PC-9 (cell line): ENCODE measurements at regions not wholly inside any gene's neighbourhood (a gene's known extent, or its start where the extent isn't known, plus 50 kb on each side); places are given as distances from the start of the nearest gene placed in this dataset.

Experiments used
- BruUV-seq: library from RNA; stranded (reverse); fragments of 400-500 nt; replicated peaks from 2 replicates; lab custom pipeline; 2021; lab: Mats Ljungman, UMichigan
- CTCF ChIA-PET: fragments of 300-600 bp; sonication (Branson Sonifier 250); formaldehyde crosslinking; loops from one replicate; lab custom pipeline; 2022; ENCODE audit warnings: antibody characterized with exemption; lab: Charles Lee
- POLR2A ChIA-PET: fragments of 300-600 bp; sonication (Branson Sonifier 250); formaldehyde crosslinking; loops from one replicate; lab custom pipeline; 2022; ENCODE audit warnings: antibody characterized with exemption; ENCODE audit not compliant: unreplicated experiment; lab: Charles Lee
- DNase-seq, 2 experiments: peaks; one replicate each; pipeline versions ENCODE4 v3.0.0 to v3.0.0-alpha.2; 2015 to 2022; ENCODE audit warnings: mixed read lengths in 1 of 2
- H2AFZ ChIP-seq: fragments of 200-600 bp; sonication (generic); 2 replicates; pipeline ENCODE4 v1.8.1; 2017; ENCODE audit warnings: antibody characterized with exemption
- H3F3A ChIP-seq: fragments of 200-600 bp; sonication (generic); 2 replicates; pipeline ENCODE4 v1.8.1; 2017; ENCODE audit warnings: antibody characterized with exemption, mild to moderate bottlenecking, low read depth; ENCODE audit not compliant: insufficient read depth
- H3K27ac ChIP-seq: fragments of 200-600 bp; sonication (generic); 2 replicates; pipeline ENCODE4 v1.6.1; 2016; ENCODE audit warnings: mixed run types
- H3K27me3 ChIP-seq: fragments of 200-600 bp; sonication (generic); 2 replicates; pipeline ENCODE4 v1.6.1; 2016; ENCODE audit warnings: low read depth, mixed run types; ENCODE audit not compliant: insufficient read depth
- H3K36me3 ChIP-seq: fragments of 200-600 bp; sonication (generic); 2 replicates; pipeline ENCODE4 v1.6.1; 2016; ENCODE audit warnings: low read depth, mixed run types
- H3K4me1 ChIP-seq: fragments of 200-600 bp; sonication (generic); replicated peaks from 2 replicates; pipeline ENCODE4 v1.6.1; 2016; ENCODE audit warnings: mixed run types; ENCODE audit not compliant: insufficient read depth
- H3K4me2 ChIP-seq: fragments of 200-600 bp; sonication (generic); 2 replicates; pipeline ENCODE4 v1.6.1; 2017; ENCODE audit warnings: mixed run types
- H3K4me3 ChIP-seq: fragments of 200-600 bp; sonication (generic); 2 replicates; pipeline ENCODE4 v1.6.1; 2016; ENCODE audit warnings: mixed run types
- H3K79me2 ChIP-seq: fragments of 200-600 bp; sonication (generic); 2 replicates; pipeline ENCODE4 v1.6.1; 2017; ENCODE audit warnings: low read depth, mixed run types
- H3K9me2 ChIP-seq: fragments of 200-600 bp; sonication (generic); 2 replicates; pipeline ENCODE4 v1.8.1; 2017; ENCODE audit warnings: mild to moderate bottlenecking; ENCODE audit not compliant: insufficient read depth
- H3K9me3 ChIP-seq: fragments of 200-600 bp; sonication (generic); 2 replicates; pipeline ENCODE4 v1.8.1; 2016; ENCODE audit warnings: low read depth; ENCODE audit not compliant: insufficient read depth
- H4K20me1 ChIP-seq: fragments of 200-600 bp; sonication (generic); 2 replicates; pipeline ENCODE4 v1.8.1; 2017; ENCODE audit not compliant: insufficient read depth
- CTCF ChIP-seq: fragments of 200-600 bp; sonication (generic); conservative IDR thresholded peaks from 2 replicates; pipeline ENCODE4 v1.6.1; 2017; ENCODE audit warnings: mixed run types, antibody characterized with exemption, mild to moderate bottlenecking, moderate library complexity
- EZH2 ChIP-seq: fragments of 200-600 bp; sonication (generic); IDR thresholded peaks from 2 replicates; pipeline ENCODE4 v1.8.0; 2017; ENCODE audit warnings: antibody characterized with exemption, low read depth
- intact Hi-C: fragments of 100-400 bp; cut with micrococcal nuclease; formaldehyde crosslinking; loops from one replicate; pipeline ENCODE4 v1.10.0; 2022; ENCODE audit not compliant: unreplicated experiment

- no peaks in the 10 kb centered on the region for H3K79me2 ChIP-seq
- ChIA-PET POLR2A (no interaction called here), CTCF (no interaction called here)
- no peaks in the 10 kb centered on the region for H3K36me3 ChIP-seq
- no peak overlapping the region for H2AFZ ChIP-seq
- no peak overlapping the region for H3K4me2 ChIP-seq
- no peaks in the 10 kb centered on the region for H4K20me1 ChIP-seq
- no peaks in the 10 kb centered on the region for H3F3A ChIP-seq
- no peaks in the 10 kb centered on the region for H3K27me3 ChIP-seq
- H3K9me3 ChIP-seq: no peaks in the 10 kb centered on the region; the same call in 1 of the 2 replicates
- no peak for DNase-seq
- H3K4me1 ChIP-seq: 0 out of 2 replicates have a peak, but pooled peaks cover 7% of the 10 kb centered on the region
- no peak overlapping the region for H3K27ac ChIP-seq
- no TSS peak for BruUV-seq
- no peak for TF ChIP-seq CTCF
- no peak for TF ChIP-seq EZH2
- intact Hi-C loops: no loop called here
- H3K4me3 ChIP-seq: no peak overlapping the region
- no peaks in the 10 kb centered on the region for H3K9me2 ChIP-seq
Measured at GRCh38 chr4:123606336-123606735, 209.7 kb downstream of the SPRY1 start.

GRCh38 chr4:123606946-123607542 is 210.4 kb downstream of the SPRY1 start:
- H3F3A ChIP-seq: no peaks in the 10 kb centered on the region
- no peak overlapping the region for H2AFZ ChIP-seq
- H3K9me3 ChIP-seq: no peaks in the 10 kb centered on the region; the same call in 1 of the 2 replicates
- no peak overlapping the region for H3K4me3 ChIP-seq
- H3K9me2 ChIP-seq: no peaks in the 10 kb centered on the region
- ChIA-PET POLR2A (no interaction called here), CTCF (no interaction called here)
- DNase-seq: no peak
- no peaks in the 10 kb centered on the region for H3K36me3 ChIP-seq
- 0 out of 2 replicates have a peak, but pooled peaks cover 7% of the 10 kb centered on the region for H3K4me1 ChIP-seq
- no peaks in the 10 kb centered on the region for H3K79me2 ChIP-seq
- no peak overlapping the region for H3K4me2 ChIP-seq
- TF ChIP-seq EZH2: no peak
- TF ChIP-seq CTCF: no peak
- H3K27me3 ChIP-seq: no peaks in the 10 kb centered on the region
- no TSS peak for BruUV-seq
- no peak overlapping the region for H3K27ac ChIP-seq
- no peaks in the 10 kb centered on the region for H4K20me1 ChIP-seq
- intact Hi-C loops: no loop called here

- H3K27ac ChIP-seq: no peak overlapping the region
- TF ChIP-seq CTCF: no peak
- no peak for TF ChIP-seq EZH2
- ChIA-PET CTCF (no interaction called here), POLR2A (no interaction called here)
- H3K9me3 ChIP-seq: no peaks in the 10 kb centered on the region; the same call in 1 of the 2 replicates
- H3F3A ChIP-seq: no peaks in the 10 kb centered on the region
- no peaks in the 10 kb centered on the region for H4K20me1 ChIP-seq
- no peak for DNase-seq
- H3K79me2 ChIP-seq: no peaks in the 10 kb centered on the region
- H3K9me2 ChIP-seq: no peaks in the 10 kb centered on the region
- no peak overlapping the region for H3K4me3 ChIP-seq
- no peaks in the 10 kb centered on the region for H3K4me1 ChIP-seq
- no peaks in the 10 kb centered on the region for H3K27me3 ChIP-seq
- H3K4me2 ChIP-seq: no peak overlapping the region
- intact Hi-C loops: no loop called here
- H3K36me3 ChIP-seq: no peaks in the 10 kb centered on the region
- H2AFZ ChIP-seq: no peak overlapping the region
- no TSS peak for BruUV-seq
Measured at GRCh38 chr4:123609829-123610228, 213.2 kb downstream of the SPRY1 start.
